Mucosa of descending colon (tissue), 3 donors: ENCODE measurements at regions not wholly inside any gene's neighbourhood (a gene's known extent, or its start where the extent isn't known, plus 50 kb on each side); places are given as distances from the start of the nearest gene placed in this dataset.
"Not testable (repeated sequence)": the region's sequence is repeated elsewhere in the genome, so short reads cannot be mapped to it uniquely, and the experiment has no call there.

Source experiments
- ATAC-seq: fragments of 200-7000 bp; cut with Tn5 transposase; one replicate; pipeline ENCODE4 v1.9.1; 2020; ENCODE audit warnings: mild to moderate bottlenecking, moderate library complexity
- DNase-seq, 3 donors: peaks; one replicate each; pipeline ENCODE4 v3.0.0-alpha.2; 2020
- H3K36me3 ChIP-seq: fragments of 200-600 bp; one replicate; pipeline ENCODE4 v1.8.0; 2021; ENCODE audit warnings: low read depth, mild to moderate bottlenecking
- H3K4me1 ChIP-seq: fragments of 200-600 bp; one replicate; pipeline ENCODE4 v1.8.0; 2021; ENCODE audit warnings: low read depth, mild to moderate bottlenecking
- H3K4me3 ChIP-seq: fragments of 200-600 bp; one replicate; pipeline ENCODE4 v1.8.0; 2021; ENCODE audit warnings: mild to moderate bottlenecking
- H3K9me3 ChIP-seq: fragments of 200-600 bp; one replicate; pipeline ENCODE4 v1.8.0; 2021; ENCODE audit warnings: mild to moderate bottlenecking
- CTCF ChIP-seq: fragments of 200-600 bp; IDR thresholded peaks from one replicate; pipeline ENCODE4 v1.8.0; 2022; ENCODE audit warnings: antibody characterized with exemption, mild to moderate bottlenecking
- intact Hi-C, 2 donors: fragments of 100-400 bp; cut with DNase I in 1 of 2; cut with micrococcal nuclease in 1 of 2; formaldehyde crosslinking; loops; one replicate each; pipeline versions ENCODE4 v1.11.0 to v1.11.1; 2022; cut with DNase I, micrococcal nuclease
- donor health status: DM: no; HTN: no; CAD: no; lungs with moderate emphysema.
- donor health status: DM: no; HTN: no; CAD: no.
- donor health status: DM: no; HTN: yes; CAD: no.

- intact Hi-C loops, result no loop called here
- H3K4me3 ChIP-seq, result no peak overlapping the region
- TF ChIP-seq CTCF, result no peak
- no peaks in the 10 kb centered on the region for H3K36me3 ChIP-seq
- ATAC-seq (no peak), DNase-seq (no peak)
- H3K9me3 ChIP-seq, result peaks cover 29% of the 10 kb centered on the region
- no peaks in the 10 kb centered on the region for H3K4me1 ChIP-seq
These were observed 534.2 kb upstream of the MIS18BP1 start for GRCh38 chr14:45787167-45787566.

- intact Hi-C loops, result no loop called here
These were observed 533.3 kb upstream of the MIS18BP1 start for GRCh38 chr14:45786266-45786665.

GRCh38 chr14:45785240-45785639 lies 532.2 kb upstream of the MIS18BP1 start:
- peak; percentile 83 for ATAC-seq
- peak in 2 of 3 donors; percentile 31 to 90 for DNase-seq
- Histone ChIP-seq H3K4me3 (no peak overlapping the region), H3K9me3 (peaks cover 29% of the 10 kb centered on the region), H3K4me1 (no peaks in the 10 kb centered on the region), H3K36me3 (no peaks in the 10 kb centered on the region)
- intact Hi-C loops, result no loop called here
- TF ChIP-seq CTCF, result no peak

More at GRCh38 chr14:45786266-45786665, 533.3 kb upstream of the MIS18BP1 start:
- H3K9me3 ChIP-seq, result peaks cover 29% of the 10 kb centered on the region
- no peak overlapping the region for H3K4me3 ChIP-seq
- DNase-seq (no peak), ATAC-seq (no peak)
- no peaks in the 10 kb centered on the region for H3K4me1 ChIP-seq
- H3K36me3 ChIP-seq, result no peaks in the 10 kb centered on the region
- TF ChIP-seq CTCF, result no peak

- Histone ChIP-seq H3K36me3 (no peaks in the 10 kb centered on the region), H3K9me3 (no peaks in the 10 kb centered on the region), H3K4me3 (no peak overlapping the region), H3K4me1 (no peaks in the 10 kb centered on the region)
- DNase-seq, result no peak
- no peak for ATAC-seq
- no peak for TF ChIP-seq CTCF
- intact Hi-C loops, result no loop called here
These were observed 513.2 kb upstream of the MIS18BP1 start for GRCh38 chr14:45766247-45766646.

GRCh38 chr14:45757655-45758054 lies 504.7 kb upstream of the MIS18BP1 start:
- no peaks in the 10 kb centered on the region for H3K36me3 ChIP-seq
- H3K9me3 ChIP-seq, result peaks cover 9% of the 10 kb centered on the region
- intact Hi-C loops, result no loop called here
- H3K4me1 ChIP-seq, result no peaks in the 10 kb centered on the region
- no peak for ATAC-seq
- no peak overlapping the region for H3K4me3 ChIP-seq
- no peak for DNase-seq
- no peak for TF ChIP-seq CTCF

GRCh38 chr14:45756412-45756811 lies 503.4 kb upstream of the MIS18BP1 start:
- DNase-seq, H3K4me1 ChIP-seq, H3K4me3 ChIP-seq, H3K36me3 ChIP-seq, ATAC-seq, intact Hi-C loops, H3K9me3 ChIP-seq: not testable (repeated sequence)
